ENCODE measurements at regions not wholly inside any gene's neighbourhood (a gene's known extent, or its start where the extent isn't known, plus 50 kb on each side); places are given as distances from the start of the nearest gene placed in this dataset.

DNA sequence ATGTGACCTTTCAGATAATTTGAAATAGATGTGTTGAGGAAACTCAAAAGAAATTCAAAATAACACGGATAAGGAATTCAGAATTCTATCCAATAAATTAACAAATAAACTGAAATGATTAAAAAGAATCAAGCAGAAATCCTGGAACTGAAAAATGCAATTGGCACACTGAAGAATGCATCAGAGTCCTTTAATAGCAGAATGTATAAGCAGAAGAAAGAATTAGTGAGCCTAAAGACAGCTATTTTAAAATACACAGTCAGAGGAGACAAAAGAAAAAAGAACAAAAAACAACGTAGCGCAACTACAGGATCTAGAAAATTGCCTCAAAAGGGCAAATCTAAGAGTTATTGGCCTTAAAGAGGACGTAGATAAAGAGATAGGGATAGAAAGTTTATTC is 99.6 kb upstream of the SAMSN1 start:
- TF ChIP-seq POLR2A (IDR thresholded peaks at IDR 0.05): no peak
- TF ChIP-seq, protein P1, sequence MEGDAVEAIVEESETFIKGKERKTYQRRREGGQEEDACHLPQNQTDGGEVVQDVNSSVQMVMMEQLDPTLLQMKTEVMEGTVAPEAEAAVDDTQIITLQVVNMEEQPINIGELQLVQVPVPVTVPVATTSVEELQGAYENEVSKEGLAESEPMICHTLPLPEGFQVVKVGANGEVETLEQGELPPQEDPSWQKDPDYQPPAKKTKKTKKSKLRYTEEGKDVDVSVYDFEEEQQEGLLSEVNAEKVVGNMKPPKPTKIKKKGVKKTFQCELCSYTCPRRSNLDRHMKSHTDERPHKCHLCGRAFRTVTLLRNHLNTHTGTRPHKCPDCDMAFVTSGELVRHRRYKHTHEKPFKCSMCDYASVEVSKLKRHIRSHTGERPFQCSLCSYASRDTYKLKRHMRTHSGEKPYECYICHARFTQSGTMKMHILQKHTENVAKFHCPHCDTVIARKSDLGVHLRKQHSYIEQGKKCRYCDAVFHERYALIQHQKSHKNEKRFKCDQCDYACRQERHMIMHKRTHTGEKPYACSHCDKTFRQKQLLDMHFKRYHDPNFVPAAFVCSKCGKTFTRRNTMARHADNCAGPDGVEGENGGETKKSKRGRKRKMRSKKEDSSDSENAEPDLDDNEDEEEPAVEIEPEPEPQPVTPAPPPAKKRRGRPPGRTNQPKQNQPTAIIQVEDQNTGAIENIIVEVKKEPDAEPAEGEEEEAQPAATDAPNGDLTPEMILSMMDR (IDR thresholded peaks at IDR 0.05): no peak
